SK-N-SH (cell line): ENCODE measurements at regions not wholly inside any gene's neighbourhood (a gene's known extent, or its start where the extent isn't known, plus 50 kb on each side); places are given as distances from the start of the nearest gene placed in this dataset.

Experiments
- CTCF ChIA-PET: fragments of 300-600, 350-600 bp; formaldehyde crosslinking; extraction: SDS; loops from one replicate; lab custom pipeline; 2021; lab: Yijun Ruan, JAX
- POLR2A ChIA-PET: fragments of 350-600 bp; sonication (Branson Sonifier 250); formaldehyde crosslinking; extraction: SDS; loops from one replicate; lab custom pipeline; 2020; ENCODE audit warnings: antibody characterized with exemption, inconsistent platforms; lab: Yijun Ruan, JAX
- DNase-seq: peaks from one replicate; pipeline ENCODE4 v3.0.0; 2012
- H2AFZ ChIP-seq: fragments of 200-600 bp; sonication (generic); 2 replicates; pipeline ENCODE4 v1.8.1; 2016; ENCODE audit warnings: antibody characterized with exemption, mild to moderate bottlenecking, low read depth
- H3F3A ChIP-seq: fragments of 200-600 bp; sonication (generic); replicated peaks from 2 replicates; pipeline ENCODE3; 2016; ENCODE audit warnings: antibody characterized with exemption, mild to moderate bottlenecking; ENCODE audit not compliant: insufficient read depth
- H3K27ac ChIP-seq, 2 experiments: fragments of 200-500 bp in 1 of 2; fragments of 200-600 bp in 1 of 2; sonication (Bioruptor generic) in 1 of 2; sonication (generic), shearing (Covaris generic) in 1 of 2; 2 replicates each; pipeline versions ENCODE4 v1.5.1 to v1.6.1; 2014 to 2016; ENCODE audit warnings: low read depth in 2 of 2, inconsistent platforms in 1 of 2, low read length in 1 of 2, mild to moderate bottlenecking in 1 of 2, mixed read lengths in 1 of 2
- H3K27me3 ChIP-seq: fragments of 200-600 bp; sonication (generic), shearing (Covaris generic); 2 replicates; pipeline ENCODE4 v1.6.1; 2016; ENCODE audit warnings: mixed run types; ENCODE audit not compliant: insufficient read depth
- H3K36me3 ChIP-seq, 2 experiments: fragments of 200-500 bp in 1 of 2; fragments of 200-600 bp in 1 of 2; sonication (Bioruptor generic) in 1 of 2; sonication (generic) in 1 of 2; replicated peaks in 1 of 2; 2 replicates each; pipeline versions ENCODE3 to v1.5.1; 2014 to 2016; ENCODE audit warnings: low read length in 1 of 2, mild to moderate bottlenecking in 1 of 2; ENCODE audit not compliant: insufficient read depth in 2 of 2, control insufficient read depth in 1 of 2
- H3K4me1 ChIP-seq, 2 experiments: fragments of 200-500 bp in 1 of 2; fragments of 200-600 bp in 1 of 2; sonication (Bioruptor generic) in 1 of 2; sonication (generic), shearing (Covaris generic) in 1 of 2; 2 replicates each; pipeline versions ENCODE4 v1.5.1 to v1.6.1; 2014 to 2016; ENCODE audit warnings: low read depth in 1 of 2, low read length in 1 of 2, mixed run types in 1 of 2; ENCODE audit not compliant: insufficient read depth in 2 of 2, control insufficient read depth in 1 of 2
- H3K4me2 ChIP-seq: fragments of 200-600 bp; sonication (generic), shearing (Covaris generic); 2 replicates; pipeline ENCODE4 v1.6.1; 2017; ENCODE audit warnings: mixed run types
- H3K4me3 ChIP-seq, 2 experiments: fragments of 200-500 bp in 1 of 2; fragments of 200-600 bp in 1 of 2; sonication (Bioruptor generic) in 1 of 2; sonication (generic), shearing (Covaris generic) in 1 of 2; 2 replicates each; pipeline versions ENCODE4 v1.5.1 to v1.8.1; 2014 to 2016; ENCODE audit warnings: low read depth in 2 of 2, inconsistent platforms in 1 of 2, low read length in 1 of 2, mild to moderate bottlenecking in 1 of 2, mixed read lengths in 1 of 2, moderate library complexity in 1 of 2
- H3K79me2 ChIP-seq: fragments of 200-600 bp; sonication (generic); 2 replicates; pipeline ENCODE4 v1.8.1; 2017; ENCODE audit warnings: mild to moderate bottlenecking; ENCODE audit not compliant: insufficient read depth
- H3K9ac ChIP-seq: fragments of 200-600 bp; sonication (generic); 2 replicates; pipeline ENCODE4 v1.6.1; 2017; ENCODE audit warnings: mixed run types
- H3K9me2 ChIP-seq: fragments of 200-600 bp; sonication (generic); 2 replicates; pipeline ENCODE4 v1.6.1; 2017; ENCODE audit warnings: mixed run types
- H3K9me3 ChIP-seq: fragments of 200-600 bp; sonication (generic); 2 replicates; pipeline ENCODE4 v1.6.1; 2017; ENCODE audit warnings: mixed run types, mild to moderate bottlenecking, moderate library complexity
- H4K20me1 ChIP-seq: fragments of 200-600 bp; sonication (generic); 2 replicates; pipeline ENCODE4 v1.6.1; 2017; ENCODE audit warnings: mild to moderate bottlenecking, mixed run types; ENCODE audit not compliant: insufficient read depth
- CHD2 ChIP-seq: fragments of 150-350 bp; IDR thresholded peaks from 2 replicates; pipeline ENCODE4 v1.6.1; 2018; ENCODE audit warnings: low read length; ENCODE audit not compliant: partially characterized antibody
- CTCF ChIP-seq: fragments of 200-600 bp; sonication (generic); IDR thresholded peaks from 2 replicates; pipeline ENCODE4 v1.6.1; 2017; ENCODE audit warnings: antibody characterized with exemption, mild to moderate bottlenecking, moderate library complexity
- ELF1 ChIP-seq: IDR thresholded peaks from 2 replicates; pipeline ENCODE4 v1.4.0; 2012
- EZH2phosphoT487 ChIP-seq: fragments of 200-600 bp; sonication (generic); IDR thresholded peaks from 2 replicates; pipeline ENCODE4 v1.6.1; 2017; ENCODE audit warnings: low read depth, mixed run types, mild to moderate bottlenecking, antibody characterized with exemption, moderate library complexity, borderline replicate concordance
- FOXJ3 ChIP-seq: sonication (generic); formaldehyde crosslinking; IDR thresholded peaks from 2 replicates; pipeline ENCODE4 v1.5.1; 2020; ENCODE audit warnings: mild to moderate bottlenecking, missing genetic modification reagents
- FOXM1 ChIP-seq: IDR thresholded peaks from 2 replicates; pipeline ENCODE4 v1.4.0; 2012; ENCODE audit warnings: low read depth, mild to moderate bottlenecking
- GATA2 ChIP-seq: sonication (generic); formaldehyde crosslinking; IDR thresholded peaks from 2 replicates; pipeline ENCODE4 v1.5.0; 2020; ENCODE audit warnings: mild to moderate bottlenecking, missing genetic modification reagents
- IRF3 ChIP-seq: fragments of 150-350 bp; IDR thresholded peaks from 2 replicates; pipeline ENCODE4 v1.6.1; 2016; ENCODE audit warnings: mild to moderate bottlenecking, low read depth, low read length
- MEF2A ChIP-seq: IDR thresholded peaks from 2 replicates; pipeline ENCODE4 v1.4.0; 2012; ENCODE audit warnings: low read depth, borderline replicate concordance
- PBX3 ChIP-seq: IDR thresholded peaks from 2 replicates; pipeline ENCODE4; 2012
- POLR2AphosphoS5 ChIP-seq: IDR thresholded peaks from 2 replicates; pipeline ENCODE4 v1.6.1; 2012; ENCODE audit warnings: low read depth, low read length
- RAD21 ChIP-seq: IDR thresholded peaks from 2 replicates; pipeline ENCODE4 v1.6.1; 2012; ENCODE audit warnings: mild to moderate bottlenecking, low read length
- RCOR1 ChIP-seq: fragments of 150-350 bp; IDR thresholded peaks from 2 replicates; pipeline ENCODE4 v1.6.1; 2017; ENCODE audit warnings: antibody characterized with exemption, low read length
- REST ChIP-seq: IDR thresholded peaks from 2 replicates; pipeline ENCODE4 v1.6.1; 2012; ENCODE audit warnings: mild to moderate bottlenecking, low read depth, low read length, moderate library complexity
- SIN3A ChIP-seq: IDR thresholded peaks from 2 replicates; pipeline ENCODE4 v1.6.1; 2012; ENCODE audit warnings: low read depth, mild to moderate bottlenecking, low read length, moderate library complexity, borderline replicate concordance
- TCF12 ChIP-seq: IDR thresholded peaks from 2 replicates; pipeline ENCODE4 v1.4.0; 2012
- TEAD4 ChIP-seq: IDR thresholded peaks from 2 replicates; pipeline ENCODE4 v1.4.0; 2012; ENCODE audit warnings: mild to moderate bottlenecking, borderline replicate concordance; ENCODE audit not compliant: insufficient read depth
- USF2 ChIP-seq: fragments of 150-350 bp; IDR thresholded peaks from 2 replicates; pipeline ENCODE4 v1.6.1; 2017; ENCODE audit warnings: antibody characterized with exemption, low read length, low read depth, borderline replicate concordance
- YY1 ChIP-seq: IDR thresholded peaks from 2 replicates; pipeline ENCODE4 v1.4.0; 2012; ENCODE audit warnings: low read depth, mild to moderate bottlenecking
- ZBTB33 ChIP-seq: IDR thresholded peaks from 2 replicates; pipeline ENCODE4 v1.4.0; 2012; ENCODE audit warnings: low read depth, borderline replicate concordance
- WGBS: methylation state at CpG from one replicate; pipeline ENCODE4 v1.1.6; 2017; ENCODE audit warnings: low lambda C conversion rate; 5-methylcytosine and 5-hydroxymethylcytosine counted together

- H3K4me2 ChIP-seq = no peak overlapping the region
- no peaks in the 10 kb centered on the region for H3K9me3 ChIP-seq
- no peaks in the 10 kb centered on the region for H3K36me3 ChIP-seq
- 19% methylated on average over 3 of the region's 4 CpGs for WGBS
- H3K27me3 ChIP-seq = no peaks in the 10 kb centered on the region
- DNase-seq = peak; percentile 27
- TF ChIP-seq FOXJ3 (CRISPR knock-in tag) (no peak), CTCF (no peak), EZH2phosphoT487 (no peak), GATA2 (CRISPR knock-in tag) (no peak), SIN3A (no peak), TCF12 (no peak), ELF1 (no peak), RCOR1 (no peak), ZBTB33 (no peak), POLR2AphosphoS5 (no peak), YY1 (no peak), IRF3 (no peak), RAD21 (no peak), TEAD4 (no peak), PBX3 (no peak), USF2 (no peak), REST (no peak), CHD2 (no peak), MEF2A (no peak), FOXM1 (no peak)
- H4K20me1 ChIP-seq = no peaks in the 10 kb centered on the region
- no peak overlapping the region for H2AFZ ChIP-seq
- no peak overlapping the region for H3K27ac ChIP-seq
- ChIA-PET POLR2A (no interaction called here), CTCF (no interaction called here)
- H3K4me1 ChIP-seq = peaks cover 0 to 5% of the 10 kb centered on the region in 2 experiments; a peak in 2 of 4 replicates
- H3K9ac ChIP-seq = no peak overlapping the region
- H3F3A ChIP-seq = no peaks in the 10 kb centered on the region
- H3K79me2 ChIP-seq = no peaks in the 10 kb centered on the region
- no peak overlapping the region for H3K4me3 ChIP-seq
- H3K9me2 ChIP-seq = no peaks in the 10 kb centered on the region
Measured at GRCh38 chr13:105035092-105035491, 1500.4 kb downstream of the EFNB2 start.
